ENCODE measurements at regions not wholly inside any gene's neighbourhood (a gene's known extent, or its start where the extent isn't known, plus 50 kb on each side); places are given as distances from the start of the nearest gene placed in this dataset.

DNA sequence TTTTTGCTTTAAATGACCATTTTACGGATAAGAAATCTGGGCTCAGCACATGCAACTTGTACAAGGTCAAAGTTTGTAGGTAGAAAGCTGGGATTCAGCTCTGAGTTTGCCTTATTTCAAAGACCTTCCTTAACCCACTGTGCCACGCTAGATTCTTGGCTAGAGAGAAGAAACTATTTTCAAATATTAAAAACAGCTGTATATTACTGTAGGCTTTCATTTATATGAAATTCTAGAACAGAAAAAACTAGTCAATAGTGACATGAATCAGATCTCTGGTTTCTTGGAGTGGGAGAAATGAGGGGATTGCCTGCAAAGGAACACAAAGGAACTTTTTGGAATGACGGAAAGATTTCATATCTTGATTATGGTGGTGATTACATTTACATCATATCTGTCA, 53.0 kb upstream of the C1GALT1 start:
- Histone ChIP-seq H3K79me2 (ENCODE audit: control insufficient read depth, insufficient read depth, low read length) (no peaks in the 10 kb centered on the region), H3K4me3 (ENCODE audit: control insufficient read depth in 2 of 3, extremely low read depth in 1 of 3, insufficient read depth in 2 of 3, low read depth in 1 of 3, low read length in 3 of 3) (no peak overlapping the region), H3K27me3 (ENCODE audit: control insufficient read depth, extremely low read depth, insufficient read depth, low read length) (no peaks in the 10 kb centered on the region), H3K9me1 (ENCODE audit: control insufficient read depth, extremely low read depth, insufficient read depth, low read length) (no peaks in the 10 kb centered on the region), H4K20me1 (ENCODE audit: control insufficient read depth, extremely low read depth, insufficient read depth, low read length) (no peaks in the 10 kb centered on the region), H3K4me1 (ENCODE audit: control insufficient read depth, extremely low read depth, insufficient read depth, low read length) (no peaks in the 10 kb centered on the region), H3K9ac (ENCODE audit: control insufficient read depth, extremely low read depth, insufficient read depth, low read length) (no peak overlapping the region), H3K27ac (ENCODE audit: control insufficient read depth, insufficient read depth, low read length) (no peak overlapping the region), H3K9me3 (ENCODE audit: control insufficient read depth, low read depth, low read length) (no peaks in the 10 kb centered on the region), H2AFZ (ENCODE audit: control insufficient read depth, low read length) (no peak overlapping the region), H3K36me3 (ENCODE audit: control insufficient read depth in 2 of 2, extremely low read depth in 1 of 2, insufficient read depth in 2 of 2, low read length in 2 of 2) (no peaks in the 10 kb centered on the region), H3K4me2 (ENCODE audit: control insufficient read depth, extremely low read depth, insufficient read depth, low read depth, low read length) (no peak overlapping the region)
- DNase-seq (ENCODE audit: low read depth, low spot score) (no peak), FAIRE-seq (no peak)
- dilution Hi-C loops (cut with MboI; ENCODE audit: extremely low pct_ligation_motif_present, low sequenced_read_pairs) = no loop called here
- TF ChIP-seq EZH2 (IDR thresholded peaks at IDR 0.05; ENCODE audit: low read length) = no peak
- TF ChIP-seq, protein P1, sequence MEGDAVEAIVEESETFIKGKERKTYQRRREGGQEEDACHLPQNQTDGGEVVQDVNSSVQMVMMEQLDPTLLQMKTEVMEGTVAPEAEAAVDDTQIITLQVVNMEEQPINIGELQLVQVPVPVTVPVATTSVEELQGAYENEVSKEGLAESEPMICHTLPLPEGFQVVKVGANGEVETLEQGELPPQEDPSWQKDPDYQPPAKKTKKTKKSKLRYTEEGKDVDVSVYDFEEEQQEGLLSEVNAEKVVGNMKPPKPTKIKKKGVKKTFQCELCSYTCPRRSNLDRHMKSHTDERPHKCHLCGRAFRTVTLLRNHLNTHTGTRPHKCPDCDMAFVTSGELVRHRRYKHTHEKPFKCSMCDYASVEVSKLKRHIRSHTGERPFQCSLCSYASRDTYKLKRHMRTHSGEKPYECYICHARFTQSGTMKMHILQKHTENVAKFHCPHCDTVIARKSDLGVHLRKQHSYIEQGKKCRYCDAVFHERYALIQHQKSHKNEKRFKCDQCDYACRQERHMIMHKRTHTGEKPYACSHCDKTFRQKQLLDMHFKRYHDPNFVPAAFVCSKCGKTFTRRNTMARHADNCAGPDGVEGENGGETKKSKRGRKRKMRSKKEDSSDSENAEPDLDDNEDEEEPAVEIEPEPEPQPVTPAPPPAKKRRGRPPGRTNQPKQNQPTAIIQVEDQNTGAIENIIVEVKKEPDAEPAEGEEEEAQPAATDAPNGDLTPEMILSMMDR (optimal IDR thresholded peaks at IDR 0.05 in 1 of 3, IDR thresholded peaks at IDR 0.05 in 1 of 3, conservative IDR thresholded peaks at IDR 0.05 in 1 of 3; ENCODE audit: extremely low read depth in 1 of 3, insufficient read depth in 2 of 3, low read length in 3 of 3) = no peak

DNA sequence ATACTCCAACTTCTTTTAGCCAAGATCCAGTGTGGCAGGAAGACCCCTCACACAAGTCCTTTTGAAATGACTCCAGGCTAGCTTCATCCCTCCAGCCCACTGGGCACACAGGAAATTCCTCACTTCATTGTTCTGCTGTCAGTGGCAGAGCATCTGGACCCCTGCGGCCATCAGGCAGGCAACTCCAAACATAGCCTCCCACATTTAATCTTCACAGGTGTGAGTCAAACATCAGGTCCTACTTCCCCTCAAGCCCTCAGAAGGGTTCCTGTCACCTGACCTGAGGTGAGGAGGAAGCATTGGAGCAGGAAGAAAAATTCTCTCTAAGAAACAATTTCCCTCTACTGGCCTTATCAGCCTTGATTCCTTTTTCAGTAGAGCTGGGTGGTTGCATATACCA, 51.1 kb upstream of the C1GALT1 start:
- no peaks in the 10 kb centered on the region for H3K9me1 ChIP-seq (ENCODE audit: control insufficient read depth, extremely low read depth, insufficient read depth, low read length)
- H3K4me2 ChIP-seq (ENCODE audit: control insufficient read depth, extremely low read depth, insufficient read depth, low read depth, low read length) = no peak overlapping the region
- no peaks in the 10 kb centered on the region for H3K9me3 ChIP-seq (ENCODE audit: control insufficient read depth, low read depth, low read length)
- no peaks in the 10 kb centered on the region for H3K4me1 ChIP-seq (ENCODE audit: control insufficient read depth, extremely low read depth, insufficient read depth, low read length)
- FAIRE-seq (no peak), DNase-seq (ENCODE audit: low read depth, low spot score) (no peak)
- no peaks in the 10 kb centered on the region for H3K79me2 ChIP-seq (ENCODE audit: control insufficient read depth, insufficient read depth, low read length)
- H3K27me3 ChIP-seq (ENCODE audit: control insufficient read depth, extremely low read depth, insufficient read depth, low read length) = no peaks in the 10 kb centered on the region
- no peak for TF ChIP-seq EZH2 (IDR thresholded peaks at IDR 0.05; ENCODE audit: low read length)
- TF ChIP-seq, protein P1 (optimal IDR thresholded peaks at IDR 0.05 in 1 of 3, IDR thresholded peaks at IDR 0.05 in 1 of 3, conservative IDR thresholded peaks at IDR 0.05 in 1 of 3; ENCODE audit: extremely low read depth in 1 of 3, insufficient read depth in 2 of 3, low read length in 3 of 3) = no peak
- no peak overlapping the region for H3K4me3 ChIP-seq (ENCODE audit: control insufficient read depth in 2 of 3, extremely low read depth in 1 of 3, insufficient read depth in 2 of 3, low read depth in 1 of 3, low read length in 3 of 3)
- no peaks in the 10 kb centered on the region for H3K36me3 ChIP-seq (ENCODE audit: control insufficient read depth in 2 of 2, extremely low read depth in 1 of 2, insufficient read depth in 2 of 2, low read length in 2 of 2)
- H2AFZ ChIP-seq (ENCODE audit: control insufficient read depth, low read length) = no peak overlapping the region
- dilution Hi-C loops (cut with MboI; ENCODE audit: extremely low pct_ligation_motif_present, low sequenced_read_pairs) = no loop called here
- no peaks in the 10 kb centered on the region for H4K20me1 ChIP-seq (ENCODE audit: control insufficient read depth, extremely low read depth, insufficient read depth, low read length)
- no peak overlapping the region for H3K9ac ChIP-seq (ENCODE audit: control insufficient read depth, extremely low read depth, insufficient read depth, low read length)
- H3K27ac ChIP-seq (ENCODE audit: control insufficient read depth, insufficient read depth, low read length) = no peak overlapping the region

Small RNAs in the stretch of these regions (small RNA-seq; reads per million reads assigned to genes)
- gene AC079804.2 (ENCODE audit: insufficient read length in 3 of 3, low read depth in 3 of 3, low replicate concordance in 1 of 3) = 0 reads per million in 3 experiments
- 0 reads per million in 3 experiments for gene MIR3683 (ENCODE audit: insufficient read length in 3 of 3, low read depth in 3 of 3, low replicate concordance in 1 of 3)
- gene RF00019 (ENCODE audit: insufficient read length in 3 of 3, low read depth in 3 of 3, low replicate concordance in 1 of 3) = 0 reads per million in 3 experiments
